WTC11 (cell line): ENCODE measurements at regions not wholly inside any gene's neighbourhood (a gene's known extent, or its start where the extent isn't known, plus 50 kb on each side); places are given as distances from the start of the nearest gene placed in this dataset.

Source experiments
- CREB1 ChIP-seq: sonication (generic); formaldehyde crosslinking; IDR thresholded peaks from 2 replicates; pipeline ENCODE4 v1.8.0; 2023; ENCODE audit warnings: mild to moderate bottlenecking, missing genetic modification reagents
- CTCF ChIP-seq: fragments of 200-600 bp; IDR thresholded peaks from 2 replicates; pipeline ENCODE4 v1.8.0; 2022; ENCODE audit warnings: antibody characterized with exemption
- SMAD3 ChIP-seq: sonication (generic); formaldehyde crosslinking; IDR thresholded peaks from 2 replicates; pipeline ENCODE4 v1.8.0; 2022; ENCODE audit warnings: missing genetic modification reagents, mild to moderate bottlenecking, borderline replicate concordance
- TF ChIP-seq, protein P1 (sequence below): sonication (generic); formaldehyde crosslinking; IDR thresholded peaks from 2 replicates; pipeline ENCODE4 v1.8.1; 2023; ENCODE audit warnings: mild to moderate bottlenecking, missing genetic modification reagents, moderate library complexity
- TF ChIP-seq, protein P2 (sequence below): sonication (generic); formaldehyde crosslinking; IDR thresholded peaks from 2 replicates; pipeline ENCODE4 v1.8.1; 2023; ENCODE audit warnings: mild to moderate bottlenecking, missing genetic modification reagents, borderline replicate concordance

- TF ChIP-seq CTCF (no peak), SMAD3 (CRISPR knock-in tag) (no peak), CREB1 (CRISPR knock-in tag) (no peak)
- TF ChIP-seq, protein P1, sequence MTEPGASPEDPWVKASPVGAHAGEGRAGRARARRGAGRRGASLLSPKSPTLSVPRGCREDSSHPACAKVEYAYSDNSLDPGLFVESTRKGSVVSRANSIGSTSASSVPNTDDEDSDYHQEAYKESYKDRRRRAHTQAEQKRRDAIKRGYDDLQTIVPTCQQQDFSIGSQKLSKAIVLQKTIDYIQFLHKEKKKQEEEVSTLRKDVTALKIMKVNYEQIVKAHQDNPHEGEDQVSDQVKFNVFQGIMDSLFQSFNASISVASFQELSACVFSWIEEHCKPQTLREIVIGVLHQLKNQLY (CRISPR knock-in tag) = no peak
- TF ChIP-seq, protein P2, sequence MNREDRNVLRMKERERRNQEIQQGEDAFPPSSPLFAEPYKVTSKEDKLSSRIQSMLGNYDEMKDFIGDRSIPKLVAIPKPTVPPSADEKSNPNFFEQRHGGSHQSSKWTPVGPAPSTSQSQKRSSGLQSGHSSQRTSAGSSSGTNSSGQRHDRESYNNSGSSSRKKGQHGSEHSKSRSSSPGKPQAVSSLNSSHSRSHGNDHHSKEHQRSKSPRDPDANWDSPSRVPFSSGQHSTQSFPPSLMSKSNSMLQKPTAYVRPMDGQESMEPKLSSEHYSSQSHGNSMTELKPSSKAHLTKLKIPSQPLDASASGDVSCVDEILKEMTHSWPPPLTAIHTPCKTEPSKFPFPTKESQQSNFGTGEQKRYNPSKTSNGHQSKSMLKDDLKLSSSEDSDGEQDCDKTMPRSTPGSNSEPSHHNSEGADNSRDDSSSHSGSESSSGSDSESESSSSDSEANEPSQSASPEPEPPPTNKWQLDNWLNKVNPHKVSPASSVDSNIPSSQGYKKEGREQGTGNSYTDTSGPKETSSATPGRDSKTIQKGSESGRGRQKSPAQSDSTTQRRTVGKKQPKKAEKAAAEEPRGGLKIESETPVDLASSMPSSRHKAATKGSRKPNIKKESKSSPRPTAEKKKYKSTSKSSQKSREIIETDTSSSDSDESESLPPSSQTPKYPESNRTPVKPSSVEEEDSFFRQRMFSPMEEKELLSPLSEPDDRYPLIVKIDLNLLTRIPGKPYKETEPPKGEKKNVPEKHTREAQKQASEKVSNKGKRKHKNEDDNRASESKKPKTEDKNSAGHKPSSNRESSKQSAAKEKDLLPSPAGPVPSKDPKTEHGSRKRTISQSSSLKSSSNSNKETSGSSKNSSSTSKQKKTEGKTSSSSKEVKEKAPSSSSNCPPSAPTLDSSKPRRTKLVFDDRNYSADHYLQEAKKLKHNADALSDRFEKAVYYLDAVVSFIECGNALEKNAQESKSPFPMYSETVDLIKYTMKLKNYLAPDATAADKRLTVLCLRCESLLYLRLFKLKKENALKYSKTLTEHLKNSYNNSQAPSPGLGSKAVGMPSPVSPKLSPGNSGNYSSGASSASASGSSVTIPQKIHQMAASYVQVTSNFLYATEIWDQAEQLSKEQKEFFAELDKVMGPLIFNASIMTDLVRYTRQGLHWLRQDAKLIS (CRISPR knock-in tag) = no peak
Measured at GRCh38 chr4:73683456-73683855, 56.9 kb upstream of the CXCL8 start.
